Gastroesophageal sphincter (tissue), 4 donors: ENCODE measurements at regions not wholly inside any gene's neighbourhood (a gene's known extent, or its start where the extent isn't known, plus 50 kb on each side); places are given as distances from the start of the nearest gene placed in this dataset.

Experiments used
- ATAC-seq: fragments of 150-250 bp; one replicate; pipeline ENCODE4 v1.9.1; 2016; ENCODE audit warnings: mild to moderate bottlenecking, moderate library complexity
- H3K27ac ChIP-seq, 4 donors: fragments of 200-600 bp; sonication (generic) in 3 of 4; 1 replicate in 3 of 4; 2 replicates in 1 of 4; pipeline ENCODE4 v1.5.1; 2016 to 2019
- H3K27me3 ChIP-seq: fragments of 200-600 bp; sonication (generic); one replicate; pipeline ENCODE4 v1.5.1; 2019
- H3K36me3 ChIP-seq, 2 donors: fragments of 200-600 bp; sonication (generic); one replicate each; pipeline ENCODE4 v1.5.1; 2019; ENCODE audit warnings: control low read depth in 1 of 2
- H3K4me1 ChIP-seq, 3 donors: fragments of 200-600 bp; sonication (generic); 1 replicate in 2 of 3; 2 replicates in 1 of 3; pipeline ENCODE4 v1.5.1; 2016 to 2019; ENCODE audit warnings: control low read depth in 2 of 3
- H3K4me3 ChIP-seq, 2 donors: fragments of 200-600 bp; sonication (generic); one replicate each; pipeline ENCODE4 v1.5.1; 2019; ENCODE audit warnings: mild to moderate bottlenecking in 1 of 2, moderate library complexity in 1 of 2
- H3K9me3 ChIP-seq, 3 donors: fragments of 200-600 bp; sonication (generic); one replicate each; pipeline ENCODE4 v1.5.1; 2017 to 2019; ENCODE audit warnings: control low read depth in 2 of 3
- CTCF ChIP-seq, 4 experiments: fragments of 200-600 bp in 2 of 4; fragments of 450-650 bp in 2 of 4; sonication (generic) in 1 of 4; IDR thresholded peaks; one replicate each; pipeline ENCODE4 v1.5.1; 2017 to 2019; ENCODE audit warnings: antibody characterized with exemption in 4 of 4, mild to moderate bottlenecking in 2 of 4, moderate library complexity in 2 of 4
- EP300 ChIP-seq: sonication (generic); formaldehyde crosslinking; IDR thresholded peaks from one replicate; pipeline ENCODE4 v1.6.1; 2017; ENCODE audit warnings: antibody characterized with exemption, mild to moderate bottlenecking
- POLR2A ChIP-seq, 2 donors: fragments of 450-650 bp; IDR thresholded peaks; one replicate each; pipeline ENCODE4 v1.6.1; 2017; ENCODE audit warnings: antibody characterized with exemption in 2 of 2, mild to moderate bottlenecking in 2 of 2, moderate library complexity in 1 of 2
- POLR2AphosphoS5 ChIP-seq: sonication (generic); formaldehyde crosslinking; IDR thresholded peaks from one replicate; pipeline ENCODE4 v1.6.1; 2017; ENCODE audit warnings: antibody characterized with exemption
- WGBS, 2 donors: methylation state at CpG; one replicate each; pipeline ENCODE4 v1.1.5; 2018; ENCODE audit warnings: low coverage in 1 of 2; 5-methylcytosine and 5-hydroxymethylcytosine counted together

DNA sequence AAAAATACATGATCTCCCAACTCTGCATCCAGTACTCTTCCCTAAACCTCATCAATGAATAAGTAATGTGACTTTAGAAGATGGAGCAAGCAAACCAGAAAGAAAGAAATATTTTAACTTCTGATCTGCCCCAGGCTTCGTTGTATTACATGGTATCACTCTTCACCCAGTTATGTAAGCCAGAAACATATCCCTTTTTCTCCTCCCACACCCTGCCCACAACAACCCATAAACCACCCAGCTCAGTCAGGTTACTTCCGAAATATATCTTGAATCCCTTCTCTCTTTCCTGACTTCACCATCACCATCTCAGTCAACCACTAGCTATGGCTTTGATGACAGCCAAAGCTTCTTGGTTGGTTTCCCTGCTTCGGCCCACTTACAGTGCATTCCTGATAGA, 295.8 kb upstream of the PARD3B start:
- 92 to 96% methylated on average over 3 of the region's 3 CpGs for WGBS, 2 donors
- Histone ChIP-seq H3K27ac (no peak overlapping the region), H3K36me3 (no peaks in the 10 kb centered on the region), H3K9me3 (no peaks in the 10 kb centered on the region), H3K4me3 (no peak overlapping the region), H3K27me3 (peaks cover 4% of the 10 kb centered on the region), H3K4me1 (peaks cover 0 to 12% (median 0%) of the 10 kb centered on the region in 3 donors)
- ATAC-seq = no peak
- no peak for TF ChIP-seq POLR2A (IDR thresholded peaks at IDR 0.05)
- no peak for TF ChIP-seq POLR2AphosphoS5
- no peak for TF ChIP-seq CTCF (IDR thresholded peaks at IDR 0.05)
- no peak for TF ChIP-seq EP300

- no peak for ATAC-seq
- H3K4me3 ChIP-seq = no peak overlapping the region
- WGBS, 2 donors = 32 to 86% methylated on average over 2 of the region's 2 CpGs
Measured at GRCh38 chr2:204250692-204251091, 294.6 kb upstream of the PARD3B start.

GRCh38 chr2:204251158-204251997, 293.9 kb upstream of the PARD3B start:
- no peaks in the 10 kb centered on the region for H3K36me3 ChIP-seq
- ATAC-seq = no peak
- H3K9me3 ChIP-seq = no peaks in the 10 kb centered on the region
- no peak overlapping the region for H3K4me3 ChIP-seq
- peaks cover 0 to 12% (median 0%) of the 10 kb centered on the region in 3 donors for H3K4me1 ChIP-seq
- peaks cover 4% of the 10 kb centered on the region for H3K27me3 ChIP-seq
- no peak for TF ChIP-seq CTCF (IDR thresholded peaks at IDR 0.05)
- no peak for TF ChIP-seq EP300
- H3K27ac ChIP-seq = no peak overlapping the region
- 86% methylated on average over 9 of the region's 11 CpGs; no CpG with 5 or more reads in 1 of the 2 donors for WGBS, 2 donors

More at GRCh38 chr2:204250692-204251091, 294.6 kb upstream of the PARD3B start:
- Histone ChIP-seq H3K27me3 (peaks cover 4% of the 10 kb centered on the region), H3K27ac (no peak overlapping the region), H3K4me1 (peaks cover 0 to 12% (median 0%) of the 10 kb centered on the region in 3 donors), H3K9me3 (no peaks in the 10 kb centered on the region), H3K36me3 (no peaks in the 10 kb centered on the region)
- TF ChIP-seq POLR2A (IDR thresholded peaks at IDR 0.05) (no peak), POLR2AphosphoS5 (no peak), CTCF (IDR thresholded peaks at IDR 0.05) (no peak), EP300 (no peak)

GRCh38 chr2:204251998-204252376, 293.3 kb upstream of the PARD3B start:
- Histone ChIP-seq H3K9me3 (no peaks in the 10 kb centered on the region), H3K4me1 (peaks cover 0 to 6% (median 0%) of the 10 kb centered on the region in 3 donors), H3K4me3 (no peak overlapping the region), H3K27me3 (peaks cover 4% of the 10 kb centered on the region), H3K27ac (no peak overlapping the region), H3K36me3 (no peaks in the 10 kb centered on the region)
- WGBS, 2 donors = 64 to 93% methylated on average over 7 to 9 of the region's 11 CpGs
- TF ChIP-seq CTCF (IDR thresholded peaks at IDR 0.05) (no peak), EP300 (no peak), POLR2A (IDR thresholded peaks at IDR 0.05) (no peak)
- no peak for ATAC-seq

DNA sequence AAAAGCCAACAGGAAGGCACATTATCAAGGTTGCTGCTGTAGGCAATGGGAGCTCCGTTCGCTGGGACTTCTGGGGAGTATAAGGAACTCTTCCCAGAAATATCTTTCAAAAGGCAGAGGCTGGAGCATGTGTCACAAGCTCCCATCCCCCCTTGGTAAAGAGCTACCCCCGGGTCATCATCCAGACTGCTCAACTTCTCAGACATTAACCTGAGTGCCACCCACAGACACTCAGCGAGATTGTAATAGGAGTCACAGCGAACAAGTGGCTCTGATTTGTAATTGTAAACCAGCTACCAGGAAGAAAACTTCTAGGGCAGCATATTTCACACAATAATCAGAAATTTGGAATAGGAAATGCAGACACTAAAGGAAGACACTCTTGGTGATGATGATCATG, 290.2 kb upstream of the PARD3B start:
- H3K27ac ChIP-seq = no peak overlapping the region
- WGBS, 2 donors = 98 to 100% methylated on average over 1 to 5 of the region's 5 CpGs
- H3K27me3 ChIP-seq = peaks cover 4% of the 10 kb centered on the region
- H3K4me1 ChIP-seq = peaks cover 0 to 7% (median 0%) of the 10 kb centered on the region in 3 donors
- ATAC-seq = no peak
- H3K36me3 ChIP-seq = no peaks in the 10 kb centered on the region
- H3K9me3 ChIP-seq = no peaks in the 10 kb centered on the region
- H3K4me3 ChIP-seq = no peak overlapping the region
- TF ChIP-seq POLR2AphosphoS5 (no peak), EP300 (no peak), POLR2A (IDR thresholded peaks at IDR 0.05) (no peak), CTCF (IDR thresholded peaks at IDR 0.05) (no peak)
